SK-N-MC (cell line): ENCODE measurements at regions not wholly inside any gene's neighbourhood (a gene's known extent, or its start where the extent isn't known, plus 50 kb on each side); places are given as distances from the start of the nearest gene placed in this dataset.

ENCODE experiments used
- DNase-seq: peaks from one replicate; pipeline ENCODE4 v3.0.0-alpha.2; 2011; ENCODE audit warnings: low read depth, low spot score
- H3K27ac ChIP-seq: fragments of 200-600 bp; sonication (generic); 2 replicates; pipeline ENCODE4 v1.5.1; 2016; ENCODE audit warnings: mixed run types
- H3K36me3 ChIP-seq: fragments of 200-600 bp; sonication (generic); 2 replicates; pipeline ENCODE4 v1.6.1; 2017; ENCODE audit warnings: antibody characterized with exemption, low read length, mixed read lengths; ENCODE audit not compliant: insufficient read depth
- H3K4me3 ChIP-seq: fragments of 200-600 bp; sonication (generic); 2 replicates; pipeline ENCODE4 v1.5.1; 2016
- H3K9ac ChIP-seq: fragments of 200-600 bp; sonication (generic); 2 replicates; pipeline ENCODE4 v1.8.0; 2017; ENCODE audit warnings: mixed run types, mixed read lengths; ENCODE audit not compliant: insufficient read length
- H3K9me3 ChIP-seq: fragments of 200-600 bp; sonication (generic); 2 replicates; pipeline ENCODE4 v1.6.1; 2017; ENCODE audit warnings: low read depth, mild to moderate bottlenecking, antibody characterized with exemption, low read length, moderate library complexity, mixed read lengths
- EZH2 ChIP-seq: fragments of 200-600 bp; sonication (generic); IDR thresholded peaks from one replicate; pipeline ENCODE4 v1.6.1; 2017; ENCODE audit warnings: antibody characterized with exemption
- FOXP2 ChIP-seq: optimal IDR thresholded peaks from 2 replicates; pipeline ENCODE3; 2011; ENCODE audit warnings: mild to moderate bottlenecking, moderate library complexity; ENCODE audit not compliant: insufficient read depth; ENCODE audit errors: extremely low read length, control extremely low read depth
- POLR2AphosphoS5 ChIP-seq: IDR thresholded peaks from 2 replicates; pipeline ENCODE4 v1.6.1; 2012; ENCODE audit warnings: mild to moderate bottlenecking, low read depth, low read length, borderline replicate concordance

DNA sequence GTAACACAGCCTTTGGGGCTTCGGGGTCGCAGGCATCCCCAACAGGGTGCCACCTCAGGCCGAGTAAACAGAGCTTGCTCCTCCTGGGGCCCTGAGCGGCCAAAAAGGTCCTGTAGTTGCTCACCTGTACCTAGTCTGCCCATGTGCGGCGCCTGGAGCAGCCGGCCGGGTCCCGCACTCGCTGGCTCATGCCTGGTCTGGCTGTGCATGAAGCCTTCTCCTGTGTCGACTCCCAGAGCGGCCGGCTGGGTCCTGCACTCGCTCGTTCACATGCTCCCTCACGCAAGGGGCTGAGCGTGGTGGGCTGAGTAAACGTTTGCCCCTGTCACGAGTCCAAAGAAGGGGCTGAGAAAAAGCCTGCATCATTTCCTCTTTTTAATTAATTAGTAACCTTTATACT is 162.4 kb upstream of the TUT7 start:
- no peaks in the 10 kb centered on the region for H3K9me3 ChIP-seq

GRCh38 chr9:86515221-86515620 is 161.0 kb upstream of the TUT7 start:
- H3K36me3 ChIP-seq = no peaks in the 10 kb centered on the region
- TF ChIP-seq EZH2 (no peak), FOXP2 (no peak), POLR2AphosphoS5 (no peak)

More for the DNA sequence above, 162.4 kb upstream of the TUT7 start:
- no peak for DNase-seq
- Histone ChIP-seq H3K36me3 (no peaks in the 10 kb centered on the region), H3K4me3 (no peak overlapping the region), H3K9ac (no peak overlapping the region), H3K27ac (no peak overlapping the region)
- TF ChIP-seq POLR2AphosphoS5 (no peak), EZH2 (no peak), FOXP2 (no peak)

DNA sequence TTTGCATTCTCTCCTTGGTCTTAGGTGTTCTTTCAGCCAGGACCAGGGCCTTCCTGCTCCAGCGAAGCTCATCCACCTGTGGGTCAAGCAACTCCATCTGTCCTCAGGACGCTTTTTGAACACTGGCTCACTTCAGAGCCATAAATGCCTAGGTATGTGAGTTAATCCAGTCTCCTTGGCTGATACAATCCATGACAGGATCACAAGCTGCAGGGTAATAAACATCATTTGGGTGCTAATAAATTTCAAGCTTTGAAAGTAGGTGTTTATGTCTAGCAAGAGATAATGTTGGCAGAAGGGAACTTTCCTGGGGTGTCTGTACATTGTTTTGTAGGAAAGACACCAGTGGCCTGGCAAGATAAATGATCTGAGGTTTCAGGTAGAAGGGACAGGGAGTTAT is 159.2 kb upstream of the TUT7 start:
- Histone ChIP-seq H3K9ac (no peak overlapping the region), H3K27ac (no peak overlapping the region), H3K36me3 (no peaks in the 10 kb centered on the region), H3K9me3 (no peaks in the 10 kb centered on the region), H3K4me3 (no peak overlapping the region)
- TF ChIP-seq FOXP2 (no peak), EZH2 (no peak), POLR2AphosphoS5 (no peak)
- no peak for DNase-seq

More at GRCh38 chr9:86515221-86515620, 161.0 kb upstream of the TUT7 start:
- Histone ChIP-seq H3K4me3 (no peak overlapping the region), H3K9me3 (no peaks in the 10 kb centered on the region), H3K27ac (no peak overlapping the region), H3K9ac (no peak overlapping the region)
- DNase-seq = no peak

DNA sequence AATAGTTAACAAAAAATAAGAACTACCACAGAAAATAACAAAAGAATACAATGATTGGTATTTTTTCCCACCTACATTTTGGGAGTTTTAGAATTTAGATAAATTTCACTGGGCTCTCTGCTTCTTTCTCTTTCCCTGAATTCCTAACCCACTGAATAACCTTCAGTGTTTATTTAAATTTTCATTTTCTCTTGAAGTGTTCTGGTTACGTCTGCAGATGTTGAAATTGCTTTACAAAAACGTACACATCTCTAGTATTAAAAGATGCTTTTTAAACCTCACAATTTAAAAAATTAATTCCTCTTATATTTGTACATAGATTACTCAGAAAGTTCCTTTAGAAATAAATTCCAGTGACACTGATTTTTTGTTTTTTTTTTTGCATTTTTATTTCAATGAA is 158.7 kb upstream of the TUT7 start:
- no peak overlapping the region for H3K9ac ChIP-seq
- no peak for DNase-seq
- H3K9me3 ChIP-seq = no peaks in the 10 kb centered on the region
- TF ChIP-seq FOXP2 (no peak), EZH2 (no peak), POLR2AphosphoS5 (no peak)
- no peaks in the 10 kb centered on the region for H3K36me3 ChIP-seq
- no peak overlapping the region for H3K4me3 ChIP-seq
- no peak overlapping the region for H3K27ac ChIP-seq

- Histone ChIP-seq H3K9ac (no peak overlapping the region), H3K4me3 (no peak overlapping the region), H3K9me3 (no peaks in the 10 kb centered on the region), H3K36me3 (no peaks in the 10 kb centered on the region), H3K27ac (no peak overlapping the region)
- DNase-seq = no peak
- TF ChIP-seq POLR2AphosphoS5 (no peak), FOXP2 (no peak), EZH2 (no peak)
Observed at GRCh38 chr9:86511614-86512360, 157.6 kb upstream of the TUT7 start.

DNA sequence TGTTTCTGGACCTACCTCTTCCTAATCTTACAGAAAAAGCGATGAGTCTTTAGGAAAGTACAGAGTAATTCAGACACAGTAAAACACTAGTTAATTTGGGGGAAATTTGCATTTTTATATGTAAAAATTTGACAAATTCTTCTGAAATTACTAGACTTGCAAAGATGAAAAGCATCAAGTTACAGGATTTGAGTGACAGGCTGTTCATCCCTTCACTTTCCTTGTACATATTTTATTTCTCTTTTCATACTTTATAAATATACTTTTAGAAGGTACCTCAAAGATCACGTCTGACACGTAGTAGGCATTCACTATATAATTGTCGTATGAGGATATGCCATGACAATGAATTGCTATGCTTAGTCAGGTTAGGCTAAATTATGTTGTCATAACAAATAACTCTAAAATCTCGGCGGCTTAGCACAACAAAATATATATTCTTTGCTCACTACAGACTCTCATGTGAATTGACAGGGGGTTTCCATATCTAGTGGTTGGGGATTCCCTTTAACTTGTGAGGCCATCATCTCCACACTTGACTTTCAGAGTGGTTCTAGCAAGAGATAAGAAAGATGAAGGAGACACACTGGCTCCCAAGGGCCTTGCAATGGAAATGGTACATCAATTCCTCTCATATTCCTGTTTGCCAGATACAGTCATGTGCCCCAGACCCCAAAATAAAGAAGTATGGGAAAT is 154.1 kb upstream of the TUT7 start:
- no peaks in the 10 kb centered on the region for H3K9me3 ChIP-seq
- H3K9ac ChIP-seq = no peak overlapping the region
- TF ChIP-seq EZH2 = no peak
- no peak for TF ChIP-seq POLR2AphosphoS5
- TF ChIP-seq FOXP2 = no peak
- no peaks in the 10 kb centered on the region for H3K36me3 ChIP-seq
- no peak overlapping the region for H3K27ac ChIP-seq
- no peak overlapping the region for H3K4me3 ChIP-seq
- no peak for DNase-seq

DNA sequence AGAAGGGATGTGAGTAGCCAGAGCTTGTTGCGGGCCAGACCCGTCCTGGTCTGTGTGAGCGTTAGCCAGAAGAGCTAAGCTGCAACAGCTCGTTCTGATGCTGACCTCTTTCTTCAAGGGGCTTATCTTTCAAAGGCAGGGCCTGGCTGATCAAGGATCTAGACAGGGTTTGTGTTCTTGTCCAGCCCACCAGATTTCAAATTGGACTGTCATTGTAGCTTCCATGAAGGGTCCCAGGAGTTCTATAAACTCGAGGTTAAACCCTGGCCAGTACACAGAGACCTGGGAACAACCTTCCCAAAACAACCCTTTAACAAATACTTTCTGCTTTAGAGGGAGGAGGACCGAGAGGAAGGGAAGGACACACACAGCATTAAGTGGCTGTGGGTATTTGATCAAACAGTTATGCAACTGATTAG is 153.0 kb upstream of the TUT7 start:
- no peaks in the 10 kb centered on the region; the same call in 1 of the 2 replicates for H3K9me3 ChIP-seq
- no peak overlapping the region for H3K9ac ChIP-seq
- H3K4me3 ChIP-seq = no peak overlapping the region
- TF ChIP-seq EZH2 (no peak), POLR2AphosphoS5 (no peak), FOXP2 (no peak)
- no peak for DNase-seq
- H3K27ac ChIP-seq = no peak overlapping the region
- H3K36me3 ChIP-seq = no peaks in the 10 kb centered on the region

- Histone ChIP-seq H3K36me3 (no peaks in the 10 kb centered on the region), H3K27ac (no peak overlapping the region), H3K9me3 (no peaks in the 10 kb centered on the region; the same call in 1 of the 2 replicates), H3K4me3 (no peak overlapping the region), H3K9ac (no peak overlapping the region)
- no peak for DNase-seq
- no peak for TF ChIP-seq EZH2
- no peak for TF ChIP-seq POLR2AphosphoS5
- TF ChIP-seq FOXP2 = no peak
Observed at GRCh38 chr9:86503942-86504341, 149.7 kb upstream of the TUT7 start.

DNA sequence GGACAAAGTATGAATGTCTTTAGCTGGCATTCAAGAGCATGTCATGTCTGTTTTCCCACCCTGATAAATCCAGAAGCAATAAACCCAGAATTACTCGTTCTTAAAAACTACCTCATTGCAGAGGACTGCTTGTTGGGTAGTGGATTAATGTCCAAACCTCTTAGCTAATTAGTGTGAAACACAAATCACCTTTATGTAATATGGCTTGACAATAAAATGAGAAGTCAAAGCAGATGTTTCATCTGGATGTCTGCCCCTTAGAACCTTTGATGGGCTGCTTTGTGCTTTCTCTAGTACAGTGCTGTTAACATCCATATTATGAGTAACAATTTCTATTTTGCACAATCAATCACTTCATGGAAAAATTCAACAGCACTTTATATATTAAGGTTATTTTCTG is 149.1 kb upstream of the TUT7 start:
- no peaks in the 10 kb centered on the region; the same call in 1 of the 2 replicates for H3K9me3 ChIP-seq
- H3K36me3 ChIP-seq = no peaks in the 10 kb centered on the region
- H3K9ac ChIP-seq = no peak overlapping the region
- no peak for DNase-seq
- no peak for TF ChIP-seq POLR2AphosphoS5
- TF ChIP-seq EZH2 = no peak
- no peak for TF ChIP-seq FOXP2
- no peak overlapping the region for H3K27ac ChIP-seq
- no peak overlapping the region for H3K4me3 ChIP-seq
